Inflammatory macrophage (primary cell): ENCODE measurements at regions not wholly inside any gene's neighbourhood (a gene's known extent, or its start where the extent isn't known, plus 50 kb on each side); places are given as distances from the start of the nearest gene placed in this dataset.

Experiments
- DNase-seq, 2 donors: peaks; one replicate each; pipeline ENCODE4 v3.0.0-alpha.2; 2020 to 2022

- no peak for DNase-seq
Observed at GRCh38 chr9:23322392-23322791, 503.6 kb downstream of the ELAVL2 start.

GRCh38 chr9:23324511-23324910 lies 501.5 kb downstream of the ELAVL2 start:
- no peak for DNase-seq

GRCh38 chr9:23326597-23326996 lies 499.4 kb downstream of the ELAVL2 start:
- DNase-seq = no peak

GRCh38 chr9:23341346-23341745 lies 484.7 kb downstream of the ELAVL2 start:
- DNase-seq = no peak

- DNase-seq = no peak
Observed at GRCh38 chr9:23342291-23342690, 483.7 kb downstream of the ELAVL2 start.

GRCh38 chr9:23343226-23343625 lies 482.8 kb downstream of the ELAVL2 start:
- no peak for DNase-seq

- DNase-seq = no peak
Observed at GRCh38 chr9:23361096-23361495, 464.9 kb downstream of the ELAVL2 start.

- DNase-seq = no peak
Observed at GRCh38 chr9:23372703-23373102, 453.3 kb downstream of the ELAVL2 start.

- no peak for DNase-seq
Observed at GRCh38 chr9:23375511-23375910, 450.5 kb downstream of the ELAVL2 start.

GRCh38 chr9:23379842-23380241 lies 446.2 kb downstream of the ELAVL2 start:
- no peak for DNase-seq

- DNase-seq = no peak
Observed at GRCh38 chr9:23380821-23381220, 445.2 kb downstream of the ELAVL2 start.

- DNase-seq = no peak
Observed at GRCh38 chr9:23382418-23382817, 443.6 kb downstream of the ELAVL2 start.

GRCh38 chr9:23394189-23394588 lies 431.9 kb downstream of the ELAVL2 start:
- no peak for DNase-seq

- DNase-seq = no peak
Observed at GRCh38 chr9:23408874-23409273, 417.2 kb downstream of the ELAVL2 start.

GRCh38 chr9:23412046-23412445 lies 414.0 kb downstream of the ELAVL2 start:
- no peak for DNase-seq

- DNase-seq = no peak
Observed at GRCh38 chr9:23412458-23412857, 413.6 kb downstream of the ELAVL2 start.

GRCh38 chr9:23413541-23413940 lies 412.5 kb downstream of the ELAVL2 start:
- no peak for DNase-seq

- DNase-seq = no peak
Observed at GRCh38 chr9:23423999-23424398, 402.0 kb downstream of the ELAVL2 start.

GRCh38 chr9:23426144-23426543 lies 399.9 kb downstream of the ELAVL2 start:
- no peak for DNase-seq

- DNase-seq = no peak
Observed at GRCh38 chr9:23431459-23431858, 394.6 kb downstream of the ELAVL2 start.

GRCh38 chr9:23434654-23435053 lies 391.4 kb downstream of the ELAVL2 start:
- DNase-seq = no peak

GRCh38 chr9:23438299-23438907 lies 387.6 kb downstream of the ELAVL2 start:
- no peak for DNase-seq

- no peak for DNase-seq
Observed at GRCh38 chr9:23441275-23441674, 384.8 kb downstream of the ELAVL2 start.

GRCh38 chr9:23444658-23445057 lies 381.4 kb downstream of the ELAVL2 start:
- DNase-seq = no peak

GRCh38 chr9:23447166-23447565 lies 378.9 kb downstream of the ELAVL2 start:
- DNase-seq = no peak
